Colonic mucosa (tissue), 4 donors: ENCODE measurements at regions not wholly inside any gene's neighbourhood (a gene's known extent, or its start where the extent isn't known, plus 50 kb on each side); places are given as distances from the start of the nearest gene placed in this dataset.

ENCODE experiments used
- DNase-seq: peaks from one replicate; pipeline ENCODE4 v3.0.0-alpha.2; 2020
- H3K27ac ChIP-seq: fragments of 200-600 bp; one replicate; pipeline ENCODE4 v1.8.0; 2021
- H3K27me3 ChIP-seq: fragments of 200-600 bp; one replicate; pipeline ENCODE4 v1.8.0; 2021
- H3K36me3 ChIP-seq: fragments of 200-600 bp; one replicate; pipeline ENCODE4 v1.8.0; 2021
- H3K4me1 ChIP-seq: fragments of 200-600 bp; one replicate; pipeline ENCODE4 v1.8.0; 2021; ENCODE audit warnings: mild to moderate bottlenecking
- H3K4me3 ChIP-seq: fragments of 200-600 bp; one replicate; pipeline ENCODE4 v1.8.0; 2021
- H3K9ac ChIP-seq, 2 donors: one replicate each; pipeline ENCODE4 v1.7.0; 2013; ENCODE audit warnings: control low read depth in 2 of 2, low read depth in 2 of 2, low read length in 2 of 2
- H3K9me3 ChIP-seq: fragments of 200-600 bp; one replicate; pipeline ENCODE4 v1.8.0; 2021
- CTCF ChIP-seq: fragments of 200-600 bp; IDR thresholded peaks from one replicate; pipeline ENCODE4 v1.8.0; 2022; ENCODE audit warnings: antibody characterized with exemption, mild to moderate bottlenecking
- intact Hi-C: fragments of 100-400 bp; cut with DNase I; formaldehyde crosslinking; loops from one replicate; pipeline ENCODE4 v1.14.1; 2022
- donor health status: healthy.
- donor health status: DM: no; HTN: no; CAD: no.
- donor health status: DM: no; HTN: no; CAD: no.

GRCh38 chr17:36760425-36760824, 159.0 kb downstream of the MRM1 start:
- Histone ChIP-seq H3K9ac (no peak overlapping the region), H3K4me1 (no peaks in the 10 kb centered on the region), H3K27me3 (no peaks in the 10 kb centered on the region), H3K4me3 (no peak overlapping the region), H3K9me3 (no peaks in the 10 kb centered on the region), H3K27ac (no peak overlapping the region), H3K36me3 (no peaks in the 10 kb centered on the region)
- TF ChIP-seq CTCF, result no peak
- intact Hi-C loops, result no loop called here
- no peak for DNase-seq

- Histone ChIP-seq H3K36me3 (no peaks in the 10 kb centered on the region), H3K9me3 (no peaks in the 10 kb centered on the region), H3K9ac (no peak overlapping the region), H3K4me3 (no peak overlapping the region), H3K27ac (no peak overlapping the region), H3K4me1 (no peaks in the 10 kb centered on the region), H3K27me3 (no peaks in the 10 kb centered on the region)
- no peak for TF ChIP-seq CTCF
- no peak for DNase-seq
- intact Hi-C loops, result no loop called here
These were observed 160.0 kb downstream of the MRM1 start for GRCh38 chr17:36761203-36761950.

- Histone ChIP-seq H3K36me3 (no peaks in the 10 kb centered on the region), H3K27me3 (no peaks in the 10 kb centered on the region), H3K9ac (no peak overlapping the region), H3K9me3 (no peaks in the 10 kb centered on the region), H3K27ac (no peak overlapping the region), H3K4me1 (no peaks in the 10 kb centered on the region), H3K4me3 (no peak overlapping the region)
- no peak for DNase-seq
- intact Hi-C loops, result no loop called here
- no peak for TF ChIP-seq CTCF
These were observed 164.2 kb downstream of the MRM1 start for GRCh38 chr17:36765436-36766043.

GRCh38 chr17:36768394-36768793, 167.0 kb downstream of the MRM1 start:
- no peaks in the 10 kb centered on the region for H3K36me3 ChIP-seq
- TF ChIP-seq CTCF, result no peak
- intact Hi-C loops, result no loop called here
- H3K9ac ChIP-seq, result no peak overlapping the region
- no peaks in the 10 kb centered on the region for H3K9me3 ChIP-seq
- no peak for DNase-seq
- H3K27me3 ChIP-seq, result no peaks in the 10 kb centered on the region
- no peak overlapping the region for H3K27ac ChIP-seq
- H3K4me1 ChIP-seq, result no peaks in the 10 kb centered on the region
- H3K4me3 ChIP-seq, result no peak overlapping the region

GRCh38 chr17:36773039-36773438, 164.2 kb upstream of the LHX1 start:
- H3K36me3 ChIP-seq, result no peaks in the 10 kb centered on the region
- no peaks in the 10 kb centered on the region for H3K27me3 ChIP-seq
- no peak for DNase-seq
- H3K9me3 ChIP-seq, result no peaks in the 10 kb centered on the region
- no peak overlapping the region for H3K9ac ChIP-seq
- H3K4me1 ChIP-seq, result no peaks in the 10 kb centered on the region
- H3K27ac ChIP-seq, result no peak overlapping the region
- intact Hi-C loops, result no loop called here
- H3K4me3 ChIP-seq, result no peak overlapping the region
- no peak for TF ChIP-seq CTCF
